Aorta (tissue), 5 donors: ENCODE measurements at regions not wholly inside any gene's neighbourhood (a gene's known extent, or its start where the extent isn't known, plus 50 kb on each side); places are given as distances from the start of the nearest gene placed in this dataset.
"Not testable (repeated sequence)": the region's sequence is repeated elsewhere in the genome, so short reads cannot be mapped to it uniquely, and the experiment has no call there.

Experiments
- ATAC-seq: fragments of 200-7000 bp; cut with Tn5 transposase; one replicate; pipeline ENCODE4 v1.9.1; 2022; ENCODE audit warnings: moderate library complexity; ENCODE audit not compliant: low FRiP score
- DNase-seq, 2 donors: peaks; one replicate each; pipeline ENCODE4 v3.0.0-alpha.2; 2020
- H3K27ac ChIP-seq, 2 donors: one replicate each; pipeline ENCODE4 v1.5.1; 2013; ENCODE audit warnings: low read length in 2 of 2, mild to moderate bottlenecking in 2 of 2, moderate library complexity in 2 of 2, control low read depth in 1 of 2, inconsistent platforms in 1 of 2, low read depth in 1 of 2
- H3K27me3 ChIP-seq, 2 donors: one replicate each; pipeline ENCODE4 v1.6.1; 2013; ENCODE audit warnings: control low read depth in 1 of 2, low read length in 1 of 2, mild to moderate bottlenecking in 1 of 2, moderate library complexity in 1 of 2; ENCODE audit not compliant: insufficient read depth in 2 of 2, control insufficient read depth in 1 of 2
- H3K36me3 ChIP-seq, 2 donors: one replicate each; pipeline ENCODE4 v1.6.1; 2013; ENCODE audit warnings: control low read depth in 1 of 2, low read length in 1 of 2, mild to moderate bottlenecking in 1 of 2; ENCODE audit not compliant: insufficient read depth in 2 of 2, control insufficient read depth in 1 of 2
- H3K4me1 ChIP-seq, 2 donors: one replicate each; pipeline ENCODE4 v1.6.1; 2013; ENCODE audit warnings: low read length in 2 of 2, control low read depth in 1 of 2, mild to moderate bottlenecking in 1 of 2, moderate library complexity in 1 of 2; ENCODE audit not compliant: insufficient read depth in 2 of 2, control insufficient read depth in 1 of 2
- H3K4me3 ChIP-seq, 2 donors: one replicate each; pipeline ENCODE4 v1.5.1; 2013; ENCODE audit warnings: low read length in 2 of 2, control low read depth in 1 of 2, mild to moderate bottlenecking in 1 of 2
- H3K9me3 ChIP-seq: one replicate; pipeline ENCODE4 v1.6.1; 2013; ENCODE audit warnings: mild to moderate bottlenecking, low read length; ENCODE audit not compliant: control insufficient read depth
- WGBS, 2 donors: extraction: QIAGEN DNeasy Blood & Tissue Kit; methylation state at CpG; one replicate each; pipeline ENCODE4 v1.1.7; 2013; 5-methylcytosine and 5-hydroxymethylcytosine counted together
- intact Hi-C, 2 donors: fragments of 100-400 bp; cut with DNase I; formaldehyde crosslinking; loops; one replicate each; pipeline versions ENCODE4 v1.14.2 to v1.15.0; 2022
- donor health status: healthy with polysubstance abuse.
- donor health status: Bipolar disorder and iron deficiency.
- donor health status: DM: no; HTN: no; CAD: no.
- donor health status: DM: no; HTN: no; CAD: no.
- donor health status: DM: yes; HTN: yes; CAD: no.

DNA sequence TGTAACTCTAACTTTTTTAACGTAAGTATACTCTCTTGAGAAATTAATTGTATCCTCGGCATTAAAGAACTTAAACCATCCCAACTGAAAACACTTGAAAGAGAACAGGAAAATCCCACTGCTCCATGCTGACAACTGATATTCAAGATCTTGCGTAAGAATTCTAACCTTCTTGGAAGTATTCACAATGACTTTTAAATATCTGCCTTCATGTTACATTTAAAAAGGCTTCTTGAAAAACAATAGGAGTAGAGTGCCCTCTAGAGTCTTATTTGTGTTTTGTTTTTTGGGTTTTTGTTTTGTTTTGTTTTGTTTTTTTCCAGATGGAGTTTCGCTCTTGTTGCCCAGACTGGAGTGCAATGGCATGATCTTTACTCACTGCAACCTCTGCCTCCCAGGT, 65.4 kb upstream of the DNAJC10 start:
- intact Hi-C loops, result no loop called here
- ATAC-seq (peak; percentile 60), DNase-seq (no peak)
- Histone ChIP-seq H3K27me3 (no peaks in the 10 kb centered on the region), H3K36me3 (no peaks in the 10 kb centered on the region), H3K9me3 (no peaks in the 10 kb centered on the region), H3K27ac (no peak overlapping the region), H3K4me3 (no peak overlapping the region), H3K4me1 (no peaks in the 10 kb centered on the region)
- WGBS, 2 donors, result 41 to 43% methylated on average over 4 of the region's 4 CpGs

GRCh38 chr2:182652326-182652725, 63.7 kb upstream of the DNAJC10 start:
- Histone ChIP-seq H3K4me3 (no peak overlapping the region), H3K27ac (no peak overlapping the region), H3K27me3 (no peaks in the 10 kb centered on the region), H3K36me3 (no peaks in the 10 kb centered on the region), H3K4me1 (no peaks in the 10 kb centered on the region), H3K9me3 (no peaks in the 10 kb centered on the region)
- intact Hi-C loops, result no loop called here
- DNase-seq, result no peak
- 87 to 92% methylated on average over 6 of the region's 6 CpGs for WGBS, 2 donors
- ATAC-seq, result no peak

DNA sequence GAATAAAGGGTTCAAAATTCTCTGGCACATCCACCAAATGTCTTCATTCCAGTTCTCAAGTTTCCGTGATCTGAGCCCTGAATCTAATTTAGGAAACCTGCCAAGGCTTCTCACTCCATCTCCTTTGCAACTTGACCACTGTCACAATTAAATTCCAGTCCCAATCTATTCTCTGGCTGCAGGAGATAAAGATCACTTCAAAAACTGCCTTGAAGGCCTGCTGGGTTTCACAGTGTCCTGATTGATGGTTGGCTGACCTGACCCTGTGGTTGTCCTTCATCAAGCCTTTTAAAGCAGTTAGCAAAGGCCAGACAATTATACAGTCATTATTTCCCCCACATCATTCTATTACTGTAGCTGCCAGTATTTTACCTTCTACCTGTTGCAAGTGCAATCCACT, 60.3 kb upstream of the DNAJC10 start:
- ATAC-seq, result no peak
- whole genome bisulfite sequencing, 2 donors, result 26 to 33% methylated on average over 1 of the region's 1 CpG
- intact Hi-C loops, result no loop called here

DNA sequence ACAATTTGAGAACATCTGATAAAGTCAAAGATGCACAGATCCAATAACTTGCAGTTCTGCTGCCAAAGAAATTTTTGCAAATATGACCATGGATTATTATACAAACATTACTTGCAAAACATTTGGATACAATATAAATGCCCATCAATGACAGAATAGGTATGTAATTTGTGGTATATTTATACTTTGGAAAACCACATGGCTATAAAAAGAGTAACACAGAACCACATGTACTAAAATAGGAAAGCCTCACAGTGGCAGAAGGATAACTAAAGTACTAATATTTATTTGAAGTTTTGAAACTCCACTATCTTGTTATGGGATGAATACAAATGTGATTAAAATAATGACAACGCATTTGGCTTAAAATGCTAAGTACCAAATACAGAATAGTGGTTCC, 51.8 kb upstream of the DNAJC10 start:
- H3K27me3 ChIP-seq, result no peaks in the 10 kb centered on the region
- intact Hi-C loops, result no loop called here
- no peaks in the 10 kb centered on the region for H3K36me3 ChIP-seq
- H3K4me3 ChIP-seq, result no peak overlapping the region
- no peak for ATAC-seq
- no peaks in the 10 kb centered on the region for H3K4me1 ChIP-seq
- H3K27ac ChIP-seq, result no peak overlapping the region
- H3K9me3 ChIP-seq, result no peaks in the 10 kb centered on the region
- 69 to 79% methylated on average over 1 of the region's 1 CpG for WGBS, 2 donors
- no peak for DNase-seq

More for the DNA sequence above, 60.3 kb upstream of the DNAJC10 start:
- Histone ChIP-seq H3K36me3 (no peaks in the 10 kb centered on the region), H3K9me3 (no peaks in the 10 kb centered on the region), H3K4me1 (no peaks in the 10 kb centered on the region), H3K27ac (no peak overlapping the region), H3K27me3 (no peaks in the 10 kb centered on the region), H3K4me3 (no peak overlapping the region)
- DNase-seq, result no peak

- H3K4me3 ChIP-seq, ATAC-seq, intact Hi-C loops, H3K27ac ChIP-seq, H3K36me3 ChIP-seq, DNase-seq, H3K27me3 ChIP-seq, H3K4me1 ChIP-seq, H3K9me3 ChIP-seq: not testable (repeated sequence)
- 70 to 83% methylated on average over 3 of the region's 3 CpGs for WGBS, 2 donors
Observed at GRCh38 chr2:182665500-182665899, 50.6 kb upstream of the DNAJC10 start.
